GM13976 (cell line): ENCODE measurements at regions not wholly inside any gene's neighbourhood (a gene's known extent, or its start where the extent isn't known, plus 50 kb on each side); places are given as distances from the start of the nearest gene placed in this dataset.

Experiments used
- DNase-seq: peaks from one replicate; pipeline ENCODE4 v3.0.0; 2012; ENCODE audit warnings: low spot score
- in situ Hi-C: fragments of 300-500 bp; cut with MboI; formaldehyde crosslinking; loops from one replicate; pipeline ENCODE4 v1.12.0; 2022; ENCODE audit warnings: low sequenced_read_pairs, mixed read lengths, inconsistent platforms; ENCODE audit not compliant: unreplicated experiment
- TF ChIP-seq, protein P1 (sequence below): IDR thresholded peaks from 2 replicates; pipeline ENCODE4 v1.5.1; 2012; ENCODE audit warnings: borderline replicate concordance, mild to moderate bottlenecking; ENCODE audit not compliant: insufficient read depth; ENCODE audit errors: extremely low read depth, missing control alignments, control extremely low read depth

DNA sequence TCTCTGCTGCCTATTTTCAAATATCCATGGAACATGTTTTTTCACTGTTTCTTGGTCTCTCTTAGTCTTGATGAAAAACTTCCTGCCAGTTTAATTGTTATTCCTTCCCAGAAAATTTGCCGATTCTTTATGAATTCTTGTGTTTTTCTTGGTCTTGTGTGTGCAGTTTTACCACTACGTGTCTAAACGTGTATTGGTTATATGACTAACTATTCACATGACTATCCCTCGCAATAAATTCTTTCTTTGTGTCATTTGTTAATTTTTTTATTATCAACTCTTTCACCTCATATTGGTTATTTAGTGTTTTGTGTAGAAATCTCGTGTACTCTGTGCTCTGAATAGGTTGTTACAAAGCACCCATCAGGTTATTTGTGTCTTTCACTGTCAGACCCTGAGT lies 315.4 kb downstream of the HAO1 start:
- in situ Hi-C loops = no loop called here
- TF ChIP-seq, protein P1, sequence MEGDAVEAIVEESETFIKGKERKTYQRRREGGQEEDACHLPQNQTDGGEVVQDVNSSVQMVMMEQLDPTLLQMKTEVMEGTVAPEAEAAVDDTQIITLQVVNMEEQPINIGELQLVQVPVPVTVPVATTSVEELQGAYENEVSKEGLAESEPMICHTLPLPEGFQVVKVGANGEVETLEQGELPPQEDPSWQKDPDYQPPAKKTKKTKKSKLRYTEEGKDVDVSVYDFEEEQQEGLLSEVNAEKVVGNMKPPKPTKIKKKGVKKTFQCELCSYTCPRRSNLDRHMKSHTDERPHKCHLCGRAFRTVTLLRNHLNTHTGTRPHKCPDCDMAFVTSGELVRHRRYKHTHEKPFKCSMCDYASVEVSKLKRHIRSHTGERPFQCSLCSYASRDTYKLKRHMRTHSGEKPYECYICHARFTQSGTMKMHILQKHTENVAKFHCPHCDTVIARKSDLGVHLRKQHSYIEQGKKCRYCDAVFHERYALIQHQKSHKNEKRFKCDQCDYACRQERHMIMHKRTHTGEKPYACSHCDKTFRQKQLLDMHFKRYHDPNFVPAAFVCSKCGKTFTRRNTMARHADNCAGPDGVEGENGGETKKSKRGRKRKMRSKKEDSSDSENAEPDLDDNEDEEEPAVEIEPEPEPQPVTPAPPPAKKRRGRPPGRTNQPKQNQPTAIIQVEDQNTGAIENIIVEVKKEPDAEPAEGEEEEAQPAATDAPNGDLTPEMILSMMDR = no peak

GRCh38 chr20:7627734-7628663 lies 312.3 kb downstream of the HAO1 start:
- DNase-seq = no peak
- in situ Hi-C loops = no loop called here
- TF ChIP-seq, protein P1 = no peak

More for the DNA sequence above, 315.4 kb downstream of the HAO1 start:
- no peak for DNase-seq

GRCh38 chr20:7629880-7630279 lies 310.4 kb downstream of the HAO1 start:
- TF ChIP-seq, protein P1 = no peak
- DNase-seq = no peak
- in situ Hi-C loops = no loop called here

DNA sequence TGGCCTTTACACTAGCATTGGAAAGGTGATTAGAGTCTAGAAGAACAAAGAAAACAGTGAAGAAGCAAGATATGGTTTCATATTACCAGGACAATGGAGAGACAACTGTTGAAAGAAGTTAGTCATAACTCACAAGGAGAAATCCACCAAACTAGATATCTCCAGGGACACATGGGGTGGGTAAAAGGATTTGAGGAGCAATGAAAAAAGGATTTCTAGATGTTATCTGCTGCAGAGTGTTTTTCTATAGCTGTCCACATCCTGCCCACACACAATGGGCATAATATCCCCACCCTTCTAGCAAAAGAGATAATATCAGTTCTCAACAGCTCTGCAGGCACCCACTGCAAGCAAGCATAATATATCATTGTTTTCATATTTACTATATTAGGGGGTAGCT lies 303.1 kb downstream of the HAO1 start:
- TF ChIP-seq, protein P1 = no peak
- in situ Hi-C loops = no loop called here
- DNase-seq = no peak

GRCh38 chr20:7650086-7650879 lies 290.0 kb downstream of the HAO1 start:
- in situ Hi-C loops = no loop called here
- DNase-seq = no peak
- TF ChIP-seq, protein P1 = no peak

- in situ Hi-C loops = no loop called here
- TF ChIP-seq, protein P1 = no peak
- DNase-seq = no peak
These were observed 286.0 kb downstream of the HAO1 start for GRCh38 chr20:7654231-7654630.
